Smooth muscle cell (in vitro differentiated cells): ENCODE measurements at regions not wholly inside any gene's neighbourhood (a gene's known extent, or its start where the extent isn't known, plus 50 kb on each side); places are given as distances from the start of the nearest gene placed in this dataset.

Experiments
- DNase-seq: peaks from one replicate; lab custom pipeline; 2025; ENCODE audit not compliant: unreplicated experiment; lab: John Stamatoyannopoulos, UW
- H2AFZ ChIP-seq: fragments of 200-600 bp; sonication (generic); 2 replicates; pipeline ENCODE4 v1.6.0; 2016; ENCODE audit warnings: antibody characterized with exemption, low read depth, mild to moderate bottlenecking
- H3F3A ChIP-seq: fragments of 200-600 bp; sonication (generic); 2 replicates; pipeline ENCODE4 v1.6.0; 2017; ENCODE audit warnings: antibody characterized with exemption, low read depth
- H3K27ac ChIP-seq: fragments of 200-600 bp; sonication (generic); 2 replicates; pipeline ENCODE4 v1.5.1; 2016; ENCODE audit warnings: low read depth, mild to moderate bottlenecking
- H3K27me3 ChIP-seq: fragments of 200-600 bp; sonication (generic); 2 replicates; pipeline ENCODE4 v1.6.1; 2016; ENCODE audit warnings: low read depth, mild to moderate bottlenecking
- H3K36me3 ChIP-seq: fragments of 200-600 bp; sonication (generic); 2 replicates; pipeline ENCODE4 v1.5.1; 2016; ENCODE audit warnings: low read depth
- H3K4me1 ChIP-seq: fragments of 200-600 bp; sonication (generic); 2 replicates; pipeline ENCODE4 v1.5.1; 2016; ENCODE audit warnings: low read depth
- H3K4me2 ChIP-seq: fragments of 200-600 bp; sonication (generic); 2 replicates; pipeline ENCODE4 v1.6.0; 2016; ENCODE audit warnings: mild to moderate bottlenecking
- H3K4me3 ChIP-seq: fragments of 200-600 bp; sonication (generic); 2 replicates; pipeline ENCODE4 v1.5.1; 2016; ENCODE audit warnings: mild to moderate bottlenecking
- H3K79me2 ChIP-seq: fragments of 200-600 bp; sonication (generic); 2 replicates; pipeline ENCODE4 v1.6.0; 2016; ENCODE audit warnings: low read depth, mild to moderate bottlenecking
- H3K9ac ChIP-seq: fragments of 200-600 bp; sonication (generic); 2 replicates; pipeline ENCODE4 v1.6.0; 2016; ENCODE audit warnings: low read depth
- H3K9me3 ChIP-seq: fragments of 200-600 bp; sonication (generic); replicated peaks from 2 replicates; pipeline ENCODE4 v1.5.1; 2016; ENCODE audit warnings: low read depth
- H4K20me1 ChIP-seq: fragments of 200-600 bp; sonication (generic); 2 replicates; pipeline ENCODE4 v1.6.0; 2016; ENCODE audit warnings: low read depth
- CTCF ChIP-seq: fragments of 200-600 bp; sonication (generic); IDR thresholded peaks from 2 replicates; pipeline ENCODE4 v1.5.1; 2017; ENCODE audit warnings: borderline replicate concordance, mild to moderate bottlenecking, antibody characterized with exemption; ENCODE audit not compliant: insufficient read depth, poor library complexity, severe bottlenecking
- WGBS: methylation state at CpG from one replicate; pipeline ENCODE4 v1.1.7; 2016; ENCODE audit warnings: low lambda C conversion rate; 5-methylcytosine and 5-hydroxymethylcytosine counted together

- DNase-seq: no peak
- H3K4me2 ChIP-seq: no peak overlapping the region
- no peaks in the 10 kb centered on the region for H4K20me1 ChIP-seq
- no peaks in the 10 kb centered on the region for H3K4me1 ChIP-seq
- no peaks in the 10 kb centered on the region for H3K79me2 ChIP-seq
- no peak overlapping the region for H3K9ac ChIP-seq
- H3K4me3 ChIP-seq: no peak overlapping the region
- TF ChIP-seq CTCF: no peak
- no peaks in the 10 kb centered on the region for H3K36me3 ChIP-seq
- H3K9me3 ChIP-seq: no peaks in the 10 kb centered on the region
- H3F3A ChIP-seq: no peaks in the 10 kb centered on the region
- WGBS: 50% methylated on average over 2 of the region's 2 CpGs
- no peaks in the 10 kb centered on the region for H3K27me3 ChIP-seq
- no peak overlapping the region for H3K27ac ChIP-seq
- no peak overlapping the region for H2AFZ ChIP-seq
These were observed 49.9 kb upstream of the PPP1R3A start for GRCh38 chr7:113968713-113969112.
